Brain microvascular endothelial cell (primary cell): ENCODE measurements at regions not wholly inside any gene's neighbourhood (a gene's known extent, or its start where the extent isn't known, plus 50 kb on each side); places are given as distances from the start of the nearest gene placed in this dataset.

ENCODE experiments used
- DNase-seq: peaks from one replicate; pipeline ENCODE4 v3.0.0-alpha.2; 2020
- H3K27ac ChIP-seq: fragments of 250-450 bp; sonication (Bioruptor Pico); 2 replicates; pipeline ENCODE4 v1.5.1; 2020; ENCODE audit warnings: mild to moderate bottlenecking, moderate library complexity
- H3K27me3 ChIP-seq: fragments of 250-450 bp; sonication (Bioruptor Pico); replicated peaks from 2 replicates; pipeline ENCODE4 v1.5.1; 2020; ENCODE audit warnings: mild to moderate bottlenecking
- H3K36me3 ChIP-seq: fragments of 250-450 bp; sonication (Bioruptor Pico); replicated peaks from 2 replicates; pipeline ENCODE4 v1.5.1; 2020; ENCODE audit warnings: mild to moderate bottlenecking
- H3K4me3 ChIP-seq: 2 replicates; pipeline ENCODE4 v1.5.1; 2011; ENCODE audit warnings: low read depth, mild to moderate bottlenecking, control low read depth, low read length, moderate library complexity
- in situ Hi-C: cut with HindIII; loops from 2 replicates; pipeline ENCODE4 v1.10.0; 2017; ENCODE audit warnings: low sequenced_read_pairs, low pct_ligation_motif_present
- TF ChIP-seq, protein P1 (sequence below): IDR thresholded peaks from 2 replicates; pipeline ENCODE4 v1.5.1; 2011; ENCODE audit warnings: low read depth, mild to moderate bottlenecking, moderate library complexity, low read length, control low read depth, inconsistent platforms; ENCODE audit errors: missing control alignments

DNA sequence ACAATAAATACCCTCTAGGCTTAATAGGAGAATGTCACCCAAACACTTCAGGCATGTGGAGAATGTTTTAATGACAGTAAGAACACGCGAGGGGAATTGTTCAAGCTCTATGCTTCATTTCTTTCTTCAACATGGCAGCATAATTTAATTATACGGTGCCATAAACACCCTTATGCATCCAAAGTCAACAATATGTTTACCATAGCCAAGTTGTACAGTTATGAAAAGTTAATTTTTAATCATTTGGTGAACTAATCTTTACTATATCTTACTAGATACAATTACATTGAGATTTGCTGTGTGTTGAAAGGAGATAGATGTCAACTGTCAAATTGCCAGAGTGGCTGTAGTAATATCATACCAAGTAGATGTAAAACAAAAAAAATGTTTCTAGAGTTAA is 185.9 kb upstream of the NBEA start:
- H3K27me3 ChIP-seq: no peaks in the 10 kb centered on the region
- no peak for DNase-seq
- in situ Hi-C loops: no loop called here
- no peak overlapping the region for H3K27ac ChIP-seq
- no peak overlapping the region for H3K4me3 ChIP-seq
- TF ChIP-seq, protein P1, sequence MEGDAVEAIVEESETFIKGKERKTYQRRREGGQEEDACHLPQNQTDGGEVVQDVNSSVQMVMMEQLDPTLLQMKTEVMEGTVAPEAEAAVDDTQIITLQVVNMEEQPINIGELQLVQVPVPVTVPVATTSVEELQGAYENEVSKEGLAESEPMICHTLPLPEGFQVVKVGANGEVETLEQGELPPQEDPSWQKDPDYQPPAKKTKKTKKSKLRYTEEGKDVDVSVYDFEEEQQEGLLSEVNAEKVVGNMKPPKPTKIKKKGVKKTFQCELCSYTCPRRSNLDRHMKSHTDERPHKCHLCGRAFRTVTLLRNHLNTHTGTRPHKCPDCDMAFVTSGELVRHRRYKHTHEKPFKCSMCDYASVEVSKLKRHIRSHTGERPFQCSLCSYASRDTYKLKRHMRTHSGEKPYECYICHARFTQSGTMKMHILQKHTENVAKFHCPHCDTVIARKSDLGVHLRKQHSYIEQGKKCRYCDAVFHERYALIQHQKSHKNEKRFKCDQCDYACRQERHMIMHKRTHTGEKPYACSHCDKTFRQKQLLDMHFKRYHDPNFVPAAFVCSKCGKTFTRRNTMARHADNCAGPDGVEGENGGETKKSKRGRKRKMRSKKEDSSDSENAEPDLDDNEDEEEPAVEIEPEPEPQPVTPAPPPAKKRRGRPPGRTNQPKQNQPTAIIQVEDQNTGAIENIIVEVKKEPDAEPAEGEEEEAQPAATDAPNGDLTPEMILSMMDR: no peak
- H3K36me3 ChIP-seq: no peaks in the 10 kb centered on the region

DNA sequence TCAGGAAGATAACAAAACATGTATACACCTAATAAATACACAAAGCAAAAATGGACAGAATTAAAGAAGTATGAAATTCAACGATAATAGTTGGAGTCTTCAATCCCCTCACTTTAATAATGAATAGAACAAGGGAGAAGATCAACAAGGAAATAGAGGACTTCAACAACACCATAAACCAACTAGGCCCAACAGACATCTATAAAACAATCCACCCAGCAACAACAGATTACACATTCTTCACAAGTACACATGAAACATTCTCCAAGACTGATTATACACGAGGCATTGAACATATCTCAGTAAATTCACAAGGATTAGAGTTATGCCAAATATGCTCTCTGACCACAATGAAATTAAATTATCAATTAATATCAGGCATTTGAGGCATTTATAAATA is 185.5 kb upstream of the NBEA start:
- in situ Hi-C loops: no loop called here
- Histone ChIP-seq H3K27ac (no peak overlapping the region), H3K4me3 (no peak overlapping the region), H3K36me3 (no peaks in the 10 kb centered on the region), H3K27me3 (no peaks in the 10 kb centered on the region)
- TF ChIP-seq, protein P1: no peak
- no peak for DNase-seq

DNA sequence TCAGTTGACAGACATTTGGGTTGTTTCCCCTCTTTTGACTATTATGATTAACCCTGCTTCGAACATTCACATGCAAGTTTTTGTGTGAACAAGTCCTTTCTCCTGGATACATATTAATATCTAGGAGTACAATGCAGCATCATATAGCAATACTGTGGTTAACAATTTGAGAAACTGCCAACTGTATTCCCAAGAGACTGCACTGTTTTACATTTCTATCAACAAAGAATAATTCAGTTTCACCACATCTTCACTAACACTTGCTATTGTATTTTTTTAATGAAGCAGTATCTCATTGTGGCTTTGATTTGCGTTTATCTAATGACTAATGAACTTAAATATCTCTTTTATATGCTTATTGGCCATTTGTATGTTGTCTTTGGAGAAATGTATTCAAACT is 184.6 kb upstream of the NBEA start:
- in situ Hi-C loops: no loop called here
- Histone ChIP-seq H3K27me3 (no peaks in the 10 kb centered on the region), H3K4me3 (no peak overlapping the region), H3K36me3 (no peaks in the 10 kb centered on the region), H3K27ac (no peak overlapping the region)
- TF ChIP-seq, protein P1: no peak
- DNase-seq: peak; percentile 17

DNA sequence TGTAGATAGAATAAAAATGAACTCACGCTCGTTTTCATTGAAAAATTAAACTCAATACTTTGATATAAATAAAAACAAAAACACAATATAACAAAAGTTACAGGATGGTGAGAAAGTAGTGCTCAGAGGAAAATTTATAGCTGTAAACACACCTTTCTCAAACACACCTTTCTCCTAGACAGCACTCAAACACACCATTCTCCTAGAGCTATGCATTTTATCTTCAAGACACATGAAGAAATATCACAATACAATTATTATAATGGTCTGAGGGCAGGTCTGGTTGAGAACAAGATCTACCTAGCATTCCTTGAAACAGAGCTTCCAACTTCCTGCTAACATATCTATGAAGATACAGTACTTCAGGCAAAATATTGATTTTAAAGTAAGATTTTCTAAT is 183.4 kb upstream of the NBEA start:
- H3K4me3 ChIP-seq: no peak overlapping the region
- no peak overlapping the region for H3K27ac ChIP-seq
- TF ChIP-seq, protein P1: no peak
- no peak for DNase-seq
- H3K27me3 ChIP-seq: no peaks in the 10 kb centered on the region
- H3K36me3 ChIP-seq: no peaks in the 10 kb centered on the region
- in situ Hi-C loops: no loop called here

DNA sequence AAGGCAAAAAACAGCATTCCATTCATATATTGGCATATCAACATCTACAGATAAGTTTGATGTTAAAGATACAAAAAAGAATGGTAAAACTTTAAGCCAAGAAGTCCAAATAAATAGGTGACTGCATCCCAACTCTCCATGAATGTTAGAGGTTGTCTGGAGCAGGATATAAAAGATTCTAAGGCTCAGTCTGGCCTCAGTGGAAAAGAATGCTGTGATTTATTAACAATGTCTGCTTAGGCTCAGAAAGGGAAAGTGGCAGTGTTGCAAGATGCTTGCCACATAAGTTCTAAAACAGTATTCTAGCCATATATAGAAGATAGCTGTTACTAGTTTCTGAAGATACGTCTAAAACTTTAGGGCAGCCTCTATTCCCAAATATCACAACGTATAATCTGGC is 179.8 kb upstream of the NBEA start:
- in situ Hi-C loops: no loop called here
- Histone ChIP-seq H3K36me3 (no peaks in the 10 kb centered on the region), H3K27me3 (no peaks in the 10 kb centered on the region), H3K4me3 (no peak overlapping the region), H3K27ac (no peak overlapping the region)
- TF ChIP-seq, protein P1: no peak
- DNase-seq: no peak

DNA sequence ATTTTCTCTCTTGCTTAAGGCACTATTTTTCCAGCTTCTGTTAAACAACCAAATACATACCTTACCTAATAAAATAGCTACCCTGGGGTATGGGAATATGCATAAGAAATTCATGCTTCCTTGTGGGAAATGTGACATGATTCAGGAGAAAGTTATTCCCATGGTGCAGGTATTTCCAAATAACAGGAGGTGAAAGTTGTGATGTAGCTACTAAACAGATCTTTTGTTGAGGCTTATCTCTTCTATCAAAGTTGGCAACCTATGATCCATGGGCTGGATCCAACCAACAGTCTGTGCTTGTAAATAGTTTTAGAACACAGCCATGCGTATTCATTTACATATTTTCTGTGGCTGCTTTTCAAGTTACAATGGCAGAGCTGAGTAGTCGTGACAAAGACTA is 177.8 kb upstream of the NBEA start:
- Histone ChIP-seq H3K4me3 (no peak overlapping the region), H3K27me3 (no peaks in the 10 kb centered on the region), H3K27ac (no peak overlapping the region), H3K36me3 (no peaks in the 10 kb centered on the region)
- TF ChIP-seq, protein P1: no peak
- DNase-seq: no peak
- in situ Hi-C loops: no loop called here
